Upper lobe of left lung (tissue), 4 donors: ENCODE measurements at regions not wholly inside any gene's neighbourhood (a gene's known extent, or its start where the extent isn't known, plus 50 kb on each side); places are given as distances from the start of the nearest gene placed in this dataset.

Experiments
- CTCF ChIP-seq, 6 experiments: fragments of 450-650 bp in 4 of 6; fragments of 200-600 bp in 2 of 6; sonication (generic) in 2 of 6; IDR thresholded peaks; one replicate each; pipeline ENCODE4 v1.5.1; 2016 to 2019; ENCODE audit warnings: antibody characterized with exemption in 6 of 6
- EP300 ChIP-seq, 4 donors: sonication (generic); formaldehyde crosslinking; IDR thresholded peaks; one replicate each; pipeline ENCODE4 v1.5.1; 2017; ENCODE audit warnings: antibody characterized with exemption in 4 of 4, control low read depth in 2 of 4
- POLR2A ChIP-seq, 4 donors: fragments of 450-650 bp; IDR thresholded peaks; one replicate each; pipeline ENCODE4 v1.5.1; 2016 to 2017; ENCODE audit warnings: antibody characterized with exemption in 4 of 4, mild to moderate bottlenecking in 2 of 4
- POLR2AphosphoS5 ChIP-seq, 2 donors: sonication (generic); formaldehyde crosslinking; IDR thresholded peaks; one replicate each; pipeline ENCODE4 v1.5.1; 2017; ENCODE audit warnings: antibody characterized with exemption in 2 of 2

- no peak for TF ChIP-seq CTCF (IDR thresholded peaks at IDR 0.05)
- TF ChIP-seq POLR2AphosphoS5 (IDR thresholded peaks at IDR 0.05), result no peak
- TF ChIP-seq EP300 (IDR thresholded peaks at IDR 0.05), result no peak
- TF ChIP-seq POLR2A (IDR thresholded peaks at IDR 0.05), result no peak
Measured at GRCh38 chr2:62300925-62301324, 105.0 kb downstream of the B3GNT2 start.
